CD14-positive monocyte (primary cell): ENCODE measurements at regions not wholly inside any gene's neighbourhood (a gene's known extent, or its start where the extent isn't known, plus 50 kb on each side); places are given as distances from the start of the nearest gene placed in this dataset.

ENCODE experiments used
- DNase-seq, 3 donors: peaks; one replicate each; pipeline ENCODE4 v3.0.0-alpha.2; 2011 to 2022
- H2AFZ ChIP-seq: 2 replicates; pipeline ENCODE4 v1.6.0; 2012; ENCODE audit warnings: mild to moderate bottlenecking, low read depth, low read length, inconsistent platforms; ENCODE audit not compliant: insufficient read depth, poor library complexity, severe bottlenecking
- H3K27ac ChIP-seq, 2 donors: 1 replicate in 1 of 2; 2 replicates in 1 of 2; pipeline ENCODE4 v1.5.1; 2012 to 2013; ENCODE audit warnings: low read length in 2 of 2, control low read depth in 1 of 2, inconsistent platforms in 1 of 2, low read depth in 1 of 2, mild to moderate bottlenecking in 1 of 2
- H3K27me3 ChIP-seq, 2 donors: one replicate each; pipeline versions ENCODE4 v1.6.0 to v1.6.1; 2011 to 2013; ENCODE audit warnings: low read length in 2 of 2; ENCODE audit not compliant: control insufficient read depth in 2 of 2, insufficient read depth in 2 of 2
- H3K36me3 ChIP-seq, 2 donors: replicated peaks in 1 of 2; 1 replicate in 1 of 2; 2 replicates in 1 of 2; pipeline versions ENCODE4 v1.5.1 to v1.6.1; 2012 to 2013; ENCODE audit warnings: low read length in 2 of 2, control low read depth in 1 of 2, inconsistent platforms in 1 of 2, mild to moderate bottlenecking in 1 of 2; ENCODE audit not compliant: insufficient read depth in 2 of 2, control insufficient read depth in 1 of 2
- H3K4me1 ChIP-seq, 2 donors: 1 replicate in 1 of 2; 2 replicates in 1 of 2; pipeline versions ENCODE4 v1.5.1 to v1.6.1; 2012 to 2013; ENCODE audit warnings: low read length in 2 of 2, control low read depth in 1 of 2, inconsistent platforms in 1 of 2, mild to moderate bottlenecking in 1 of 2, moderate library complexity in 1 of 2; ENCODE audit not compliant: insufficient read depth in 2 of 2, control insufficient read depth in 1 of 2
- H3K4me2 ChIP-seq: replicated peaks from 2 replicates; pipeline ENCODE3; 2012; ENCODE audit warnings: low read length, moderate library complexity, mild to moderate bottlenecking; ENCODE audit not compliant: poor library complexity, severe bottlenecking; ENCODE audit errors: extremely low read depth
- H3K4me3 ChIP-seq, 3 experiments: fragments of 200-600 bp in 1 of 3; sonication (generic) in 1 of 3; replicated peaks in 1 of 3; 1 replicate in 2 of 3; 2 replicates in 1 of 3; pipeline ENCODE4 v1.5.1; 2011 to 2013; ENCODE audit warnings: low read length in 3 of 3, mild to moderate bottlenecking in 3 of 3, control low read depth in 2 of 3, low read depth in 2 of 3, inconsistent platforms in 1 of 3, moderate library complexity in 1 of 3
- H3K79me2 ChIP-seq: 2 replicates; pipeline ENCODE4 v1.6.0; 2012; ENCODE audit warnings: mild to moderate bottlenecking, control low read depth, inconsistent platforms, low read length, moderate library complexity; ENCODE audit not compliant: insufficient read depth
- H3K9ac ChIP-seq: 2 replicates; pipeline ENCODE4 v1.6.0; 2017; ENCODE audit warnings: low read length, mild to moderate bottlenecking; ENCODE audit not compliant: insufficient read depth, poor library complexity, severe bottlenecking
- H3K9me3 ChIP-seq, 2 donors: replicated peaks in 1 of 2; 1 replicate in 1 of 2; 2 replicates in 1 of 2; pipeline versions ENCODE4 v1.5.1 to v1.6.1; 2012 to 2013; ENCODE audit warnings: low read length in 2 of 2, control low read depth in 1 of 2; ENCODE audit not compliant: control insufficient read depth in 1 of 2, insufficient read depth in 1 of 2
- H4K20me1 ChIP-seq: 2 replicates; pipeline ENCODE4 v1.6.0; 2012; ENCODE audit warnings: mild to moderate bottlenecking, low read length, control low read depth, moderate library complexity; ENCODE audit not compliant: insufficient read depth
- H3K27ac Mint-ChIP-seq, 7 donors: one replicate each; pipeline ENCODE4 v1.8.0; 2020; ENCODE audit warnings: mild to moderate bottlenecking in 7 of 7, mixed read lengths in 7 of 7, moderate library complexity in 6 of 7, inconsistent platforms in 2 of 7
- H3K27me3 Mint-ChIP-seq, 3 donors: one replicate each; pipeline ENCODE4 v1.8.0; 2021 to 2022; ENCODE audit warnings: low read depth in 3 of 3, mild to moderate bottlenecking in 3 of 3, mixed read lengths in 3 of 3, moderate library complexity in 3 of 3, inconsistent platforms in 1 of 3
- H3K36me3 Mint-ChIP-seq, 2 donors: one replicate each; pipeline ENCODE4 v1.8.0; 2020; ENCODE audit warnings: mixed read lengths in 2 of 2, inconsistent platforms in 1 of 2, mild to moderate bottlenecking in 1 of 2
- H3K4me1 Mint-ChIP-seq: one replicate; pipeline ENCODE4 v1.8.0; 2020; ENCODE audit warnings: mild to moderate bottlenecking, mixed read lengths
- H3K4me3 Mint-ChIP-seq, 2 donors: one replicate each; pipeline ENCODE4 v1.8.0; 2020; ENCODE audit warnings: mild to moderate bottlenecking in 2 of 2, mixed read lengths in 2 of 2, moderate library complexity in 1 of 2
- H3K9me3 Mint-ChIP-seq, 7 donors: one replicate each; pipeline ENCODE4 v1.8.0; 2020 to 2022; ENCODE audit warnings: mixed read lengths in 7 of 7, mild to moderate bottlenecking in 6 of 7, moderate library complexity in 6 of 7, inconsistent platforms in 2 of 7
- CTCF ChIP-seq: fragments of 200-600 bp; IDR thresholded peaks from one replicate; pipeline ENCODE4 v1.8.0; 2022; ENCODE audit warnings: antibody characterized with exemption, mild to moderate bottlenecking
- WGBS: methylation state at CpG from one replicate; pipeline ENCODE4 v1.1.5; 2013; ENCODE audit warnings: missing lambda C conversion rate; ENCODE audit not compliant: insufficient coverage; 5-methylcytosine and 5-hydroxymethylcytosine counted together
- intact Hi-C, 2 donors: fragments of 100-400 bp; cut with micrococcal nuclease; formaldehyde crosslinking; loops; one replicate each; pipeline versions ENCODE4 v1.15.0 to v1.15.1; 2023

GRCh38 chr6:68476611-68477010 is 158.5 kb upstream of the ADGRB3 start:
- Histone ChIP-seq H3K9ac (no peak overlapping the region), H3K4me2 (no peak overlapping the region), H3K4me1 (no peaks in the 10 kb centered on the region), H4K20me1 (no peaks in the 10 kb centered on the region), H3K9me3 (no peaks in the 10 kb centered on the region), H3K4me3 (no peak overlapping the region), H3K79me2 (no peaks in the 10 kb centered on the region), H3K27ac (no peak overlapping the region), H3K36me3 (no peaks in the 10 kb centered on the region), H3K27me3 (no peaks in the 10 kb centered on the region), H2AFZ (no peak overlapping the region)
- Mint-ChIP-seq H3K27me3 (peaks cover 0 to 2% (median 0%) of the 10 kb centered on the region in 3 donors), H3K4me1 (no peaks in the 10 kb centered on the region), H3K4me3 (no peak overlapping the region), H3K27ac (no peak overlapping the region), H3K36me3 (no peaks in the 10 kb centered on the region), H3K9me3 (no peaks in the 10 kb centered on the region)
- no peak for DNase-seq
- TF ChIP-seq CTCF: no peak
- 67% methylated on average over 1 of the region's 2 CpGs for WGBS
- intact Hi-C loops: no loop called here

GRCh38 chr6:68473433-68474210 is 161.5 kb upstream of the ADGRB3 start:
- DNase-seq: no peak
- Histone ChIP-seq H3K79me2 (no peaks in the 10 kb centered on the region), H3K9ac (no peak overlapping the region), H3K4me1 (no peaks in the 10 kb centered on the region), H3K4me2 (no peak overlapping the region), H2AFZ (no peak overlapping the region), H3K27ac (no peak overlapping the region), H3K36me3 (no peaks in the 10 kb centered on the region), H4K20me1 (no peaks in the 10 kb centered on the region), H3K4me3 (no peak overlapping the region), H3K9me3 (no peaks in the 10 kb centered on the region), H3K27me3 (no peaks in the 10 kb centered on the region)
- TF ChIP-seq CTCF: no peak
- no peaks in the 10 kb centered on the region for H3K4me1 Mint-ChIP-seq
- 100% methylated on average over 1 of the region's 5 CpGs for WGBS
- no peaks in the 10 kb centered on the region for H3K9me3 Mint-ChIP-seq
- H3K27ac Mint-ChIP-seq: no peak overlapping the region
- H3K36me3 Mint-ChIP-seq: no peaks in the 10 kb centered on the region
- no peak overlapping the region for H3K4me3 Mint-ChIP-seq
- intact Hi-C loops: no loop called here
- peaks cover 0 to 2% (median 0%) of the 10 kb centered on the region in 3 donors for H3K27me3 Mint-ChIP-seq
